OCI-LY7 (cell line): ENCODE measurements at regions not wholly inside any gene's neighbourhood (a gene's known extent, or its start where the extent isn't known, plus 50 kb on each side); places are given as distances from the start of the nearest gene placed in this dataset.

Source experiments
- EZH2phosphoT487 ChIP-seq: fragments of 200-600 bp; sonication (generic); IDR thresholded peaks from 2 replicates; pipeline ENCODE4 v1.6.1; 2018; ENCODE audit warnings: low read depth, borderline replicate concordance, mild to moderate bottlenecking, mixed run types, antibody characterized with exemption, low read length, moderate library complexity, mixed read lengths
- TF ChIP-seq, protein P1 (sequence below): fragments of 200-600 bp; sonication (generic); conservative IDR thresholded peaks from 2 replicates; pipeline ENCODE4 v1.5.1; 2014; ENCODE audit warnings: mild to moderate bottlenecking, antibody characterized with exemption, low read length, moderate library complexity, mixed read lengths

DNA sequence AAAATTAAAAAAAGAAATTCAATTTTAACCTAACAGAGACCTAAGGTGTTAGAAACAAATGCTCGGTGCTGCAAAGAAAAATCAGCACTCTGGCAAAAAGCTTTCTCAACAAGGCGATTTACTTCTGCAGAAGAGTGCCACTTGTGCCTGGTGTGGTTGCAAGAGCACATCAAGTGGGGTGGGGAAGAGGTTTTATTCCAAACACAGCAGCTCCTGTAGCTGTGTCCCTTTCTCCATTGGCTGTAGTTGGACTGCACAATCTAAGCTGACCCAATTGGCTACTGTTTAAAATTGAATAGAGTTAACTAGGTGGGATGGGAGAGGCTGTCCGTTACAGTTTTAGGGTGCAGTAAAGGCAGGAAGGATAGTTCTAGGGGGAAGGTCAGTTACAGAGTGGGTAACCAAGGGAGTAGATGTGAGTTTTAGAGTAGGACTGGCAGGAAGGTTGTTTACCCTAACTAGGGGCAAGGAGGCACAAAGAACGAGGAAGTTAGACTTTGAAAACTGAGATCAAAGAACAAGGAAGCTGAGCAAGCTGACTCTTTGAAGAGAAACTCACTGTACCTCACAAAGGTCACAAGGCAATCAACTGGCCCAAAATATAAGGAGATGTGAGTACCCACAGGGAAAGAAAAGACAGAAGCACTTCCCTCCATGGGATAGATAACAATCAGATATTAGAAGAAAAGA is 145.7 kb downstream of the LIG4 start:
- TF ChIP-seq, protein P1, sequence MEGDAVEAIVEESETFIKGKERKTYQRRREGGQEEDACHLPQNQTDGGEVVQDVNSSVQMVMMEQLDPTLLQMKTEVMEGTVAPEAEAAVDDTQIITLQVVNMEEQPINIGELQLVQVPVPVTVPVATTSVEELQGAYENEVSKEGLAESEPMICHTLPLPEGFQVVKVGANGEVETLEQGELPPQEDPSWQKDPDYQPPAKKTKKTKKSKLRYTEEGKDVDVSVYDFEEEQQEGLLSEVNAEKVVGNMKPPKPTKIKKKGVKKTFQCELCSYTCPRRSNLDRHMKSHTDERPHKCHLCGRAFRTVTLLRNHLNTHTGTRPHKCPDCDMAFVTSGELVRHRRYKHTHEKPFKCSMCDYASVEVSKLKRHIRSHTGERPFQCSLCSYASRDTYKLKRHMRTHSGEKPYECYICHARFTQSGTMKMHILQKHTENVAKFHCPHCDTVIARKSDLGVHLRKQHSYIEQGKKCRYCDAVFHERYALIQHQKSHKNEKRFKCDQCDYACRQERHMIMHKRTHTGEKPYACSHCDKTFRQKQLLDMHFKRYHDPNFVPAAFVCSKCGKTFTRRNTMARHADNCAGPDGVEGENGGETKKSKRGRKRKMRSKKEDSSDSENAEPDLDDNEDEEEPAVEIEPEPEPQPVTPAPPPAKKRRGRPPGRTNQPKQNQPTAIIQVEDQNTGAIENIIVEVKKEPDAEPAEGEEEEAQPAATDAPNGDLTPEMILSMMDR, result no peak
- no peak for TF ChIP-seq EZH2phosphoT487
